ENCODE measurements at regions not wholly inside any gene's neighbourhood (a gene's known extent, or its start where the extent isn't known, plus 50 kb on each side); places are given as distances from the start of the nearest gene placed in this dataset.
A peak's percentile ranks its signal among the peaks of the same experiment; 100 is the strongest.

- WGBS, 2 donors, result 53 to 71% methylated on average over 9 of the region's 9 CpGs
These were observed 257.9 kb upstream of the ANKRD55 start for GRCh38 chr5:56490971-56491468.

GRCh38 chr5:56489272-56489671, 256.1 kb upstream of the ANKRD55 start:
- TF ChIP-seq EP300 (IDR thresholded peaks at IDR 0.05) (no peak), POLR2A (IDR thresholded peaks at IDR 0.05) (no peak), POLR2AphosphoS5 (IDR thresholded peaks at IDR 0.05) (no peak)
- TF ChIP-seq, protein P1, sequence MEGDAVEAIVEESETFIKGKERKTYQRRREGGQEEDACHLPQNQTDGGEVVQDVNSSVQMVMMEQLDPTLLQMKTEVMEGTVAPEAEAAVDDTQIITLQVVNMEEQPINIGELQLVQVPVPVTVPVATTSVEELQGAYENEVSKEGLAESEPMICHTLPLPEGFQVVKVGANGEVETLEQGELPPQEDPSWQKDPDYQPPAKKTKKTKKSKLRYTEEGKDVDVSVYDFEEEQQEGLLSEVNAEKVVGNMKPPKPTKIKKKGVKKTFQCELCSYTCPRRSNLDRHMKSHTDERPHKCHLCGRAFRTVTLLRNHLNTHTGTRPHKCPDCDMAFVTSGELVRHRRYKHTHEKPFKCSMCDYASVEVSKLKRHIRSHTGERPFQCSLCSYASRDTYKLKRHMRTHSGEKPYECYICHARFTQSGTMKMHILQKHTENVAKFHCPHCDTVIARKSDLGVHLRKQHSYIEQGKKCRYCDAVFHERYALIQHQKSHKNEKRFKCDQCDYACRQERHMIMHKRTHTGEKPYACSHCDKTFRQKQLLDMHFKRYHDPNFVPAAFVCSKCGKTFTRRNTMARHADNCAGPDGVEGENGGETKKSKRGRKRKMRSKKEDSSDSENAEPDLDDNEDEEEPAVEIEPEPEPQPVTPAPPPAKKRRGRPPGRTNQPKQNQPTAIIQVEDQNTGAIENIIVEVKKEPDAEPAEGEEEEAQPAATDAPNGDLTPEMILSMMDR (IDR thresholded peaks at IDR 0.05), result no peak
- Histone ChIP-seq H3K9me3 (no peaks in the 10 kb centered on the region), H3K27me3 (no peaks in the 10 kb centered on the region), H3K27ac (no peak overlapping the region), H3K36me3 (no peaks in the 10 kb centered on the region), H3K4me1 (peaks cover 4 to 11% (median 5%) of the 10 kb centered on the region in 4 donors), H3K4me3 (no peak overlapping the region)
- ATAC-seq (ENCODE audit: low FRiP score in 2 of 2) (no peak), DNase-seq (no peak)
- WGBS, 2 donors, result 62 to 72% methylated on average over 4 of the region's 4 CpGs

More at GRCh38 chr5:56490971-56491468, 257.9 kb upstream of the ANKRD55 start:
- peaks cover 7 to 17% (median 9%) of the 10 kb centered on the region in 4 donors for H3K4me1 ChIP-seq
- peak in 1 of 2 donors; percentile 64 for ATAC-seq (ENCODE audit: low FRiP score in 2 of 2)
- no peaks in the 10 kb centered on the region for H3K9me3 ChIP-seq
- no peak overlapping the region for H3K27ac ChIP-seq
- peak in 1 of 2 donors; percentile 73 for DNase-seq
- no peak overlapping the region for H3K4me3 ChIP-seq
- no peaks in the 10 kb centered on the region for H3K27me3 ChIP-seq
- TF ChIP-seq EP300 (IDR thresholded peaks at IDR 0.05) (peak in 1 of 4 donors; percentile 46), POLR2AphosphoS5 (IDR thresholded peaks at IDR 0.05) (no peak)
- no peaks in the 10 kb centered on the region for H3K36me3 ChIP-seq

- Histone ChIP-seq H3K27ac (no peak overlapping the region), H3K9me3 (no peaks in the 10 kb centered on the region), H3K36me3 (no peaks in the 10 kb centered on the region), H3K4me3 (no peak overlapping the region), H3K4me1 (peaks cover 0 to 4% (median 0%) of the 10 kb centered on the region in 4 donors), H3K27me3 (no peaks in the 10 kb centered on the region)
- TF ChIP-seq, protein P1 (IDR thresholded peaks at IDR 0.05), result no peak
- TF ChIP-seq POLR2AphosphoS5 (IDR thresholded peaks at IDR 0.05) (no peak), EP300 (IDR thresholded peaks at IDR 0.05) (no peak), POLR2A (IDR thresholded peaks at IDR 0.05) (no peak)
- DNase-seq, result peak in 1 of 2 donors; percentile 73
- ATAC-seq (ENCODE audit: low FRiP score in 2 of 2), result no peak
- 88 to 90% methylated on average over 13 to 23 of the region's 25 CpGs for WGBS, 2 donors
These were observed 254.5 kb upstream of the ANKRD55 start for GRCh38 chr5:56487528-56488115.

- no peaks in the 10 kb centered on the region for H3K9me3 ChIP-seq
- peak; percentile 6 to 41 for ATAC-seq (ENCODE audit: low FRiP score in 2 of 2)
- peak overlapping the region in 1 of 4 donors; percentile 72 for H3K4me3 ChIP-seq
- DNase-seq, result no peak
- no peaks in the 10 kb centered on the region for H3K36me3 ChIP-seq
- no peaks in the 10 kb centered on the region for H3K27me3 ChIP-seq
- peak overlapping the region; percentile 89 to 95 (median 92) for H3K27ac ChIP-seq
- WGBS, 2 donors, result 69 to 78% methylated on average over 3 of the region's 3 CpGs
- H3K4me1 ChIP-seq, result peaks cover 10 to 25% (median 17%) of the 10 kb centered on the region in 4 donors
- no peak for TF ChIP-seq EP300 (IDR thresholded peaks at IDR 0.05)
- TF ChIP-seq, protein P1 (IDR thresholded peaks at IDR 0.05), result no peak
- TF ChIP-seq POLR2A (IDR thresholded peaks at IDR 0.05), result no peak
- TF ChIP-seq POLR2AphosphoS5 (IDR thresholded peaks at IDR 0.05), result peak in 1 of 2 donors; percentile 6
These were observed 249.2 kb upstream of the ANKRD55 start for GRCh38 chr5:56482363-56482762.

- Histone ChIP-seq H3K27ac (peak overlapping the region; percentile 89 to 95 (median 92)), H3K9me3 (no peaks in the 10 kb centered on the region), H3K4me1 (peaks cover 10 to 25% (median 17%) of the 10 kb centered on the region in 4 donors), H3K36me3 (no peaks in the 10 kb centered on the region), H3K27me3 (no peaks in the 10 kb centered on the region), H3K4me3 (peak overlapping the region; percentile 2 to 72 (median 62))
- TF ChIP-seq, protein P1 (IDR thresholded peaks at IDR 0.05), result peak in 1 of 6 experiments; percentile 8
- no peak for TF ChIP-seq POLR2AphosphoS5 (IDR thresholded peaks at IDR 0.05)
- DNase-seq (peak; percentile 51 to 70), ATAC-seq (ENCODE audit: low FRiP score in 2 of 2) (peak; percentile 24 to 74)
- WGBS, 2 donors, result 15% methylated on average over 24 to 26 of the region's 26 CpGs
These were observed 248.6 kb upstream of the ANKRD55 start for GRCh38 chr5:56481428-56482357.

Measured in upper lobe of left lung (tissue), 6 donors.